ENCODE measurements at regions not wholly inside any gene's neighbourhood (a gene's known extent, or its start where the extent isn't known, plus 50 kb on each side); places are given as distances from the start of the nearest gene placed in this dataset.

DNA sequence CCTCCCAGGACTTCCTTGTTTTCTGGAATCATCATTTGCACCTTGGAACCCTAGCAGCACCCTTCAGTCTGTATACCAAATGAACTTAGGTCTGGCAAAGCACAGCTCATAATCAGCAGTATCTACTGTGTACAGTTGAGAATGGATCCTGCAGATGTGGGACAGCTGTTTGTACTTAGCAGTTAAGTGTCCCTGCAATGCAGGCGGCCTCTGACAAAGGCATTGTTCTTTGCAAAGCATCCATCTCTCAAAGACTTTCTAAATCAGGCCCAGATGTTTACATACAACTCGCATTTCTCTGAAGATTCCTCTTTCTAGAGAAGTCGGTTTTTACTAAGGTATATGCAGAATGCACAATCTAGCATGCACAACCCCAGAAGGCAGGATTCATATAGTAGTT lies 170.5 kb upstream of the RBM19 start:
- Histone ChIP-seq H3K27ac (ENCODE audit: extremely low read depth, low read depth, low read length) (no peak overlapping the region), H3K79me2 (ENCODE audit: control insufficient read depth, insufficient read depth, low read length) (no peaks in the 10 kb centered on the region), H3K36me3 (ENCODE audit: control insufficient read depth, insufficient read depth, low read length) (no peaks in the 10 kb centered on the region), H3K9me3 (replicated peaks; ENCODE audit: control insufficient read depth, insufficient read depth, low read depth, low read length) (no peaks in the 10 kb centered on the region), H3K4me2 (ENCODE audit: insufficient read depth, low read length) (no peak overlapping the region), H4K20me1 (replicated peaks; ENCODE audit: control insufficient read depth, insufficient read depth, low read length) (no peaks in the 10 kb centered on the region), H3K4me1 (replicated peaks in 1 of 2; ENCODE audit: control insufficient read depth in 2 of 2, insufficient read depth in 2 of 2, low read length in 2 of 2) (no peaks in the 10 kb centered on the region), H3K4me3 (no peak overlapping the region), H3K9me1 (ENCODE audit: control insufficient read depth, insufficient read depth, low read length) (no peaks in the 10 kb centered on the region), H2AFZ (ENCODE audit: low read depth, low read length) (no peak overlapping the region), H3K9ac (ENCODE audit: insufficient read depth in 1 of 2, low read depth in 2 of 2, low read length in 2 of 2) (no peak overlapping the region), H3K27me3 (ENCODE audit: control insufficient read depth in 2 of 2, insufficient read depth in 2 of 2, low read length in 2 of 2) (no peaks in the 10 kb centered on the region; a peak in 1 of 5 replicates)
- FAIRE-seq = no peak
- in situ Hi-C loops (cut with MboI) = no loop called here
- CTCF ChIA-PET (ENCODE audit: low intra/inter-chr PET ratio) = no interaction called here
- POLR2A ChIA-PET = interaction anchor here (1.8 kb wide), 1 partner anchor 8 kb away, joined by 7 read pairs; no protein-coding TSS in a partner anchor
- ATAC-seq = no peak
- no TSS peak for BruUV-seq (replicated peaks)
- 0% methylated on average over 3 of the region's 3 CpGs for WGBS (ENCODE audit: insufficient coverage, low coverage, missing lambda C conversion rate)
- TF ChIP-seq BACH1 (tag; IDR thresholded peaks at IDR 0.05) = no peak
- no peak for TF ChIP-seq SREBF1 (IDR thresholded peaks at IDR 0.05; ENCODE audit: borderline replicate concordance, low read depth, low read length)
- TF ChIP-seq LEF1 (IDR thresholded peaks at IDR 0.05) = no peak
- no peak for TF ChIP-seq WHSC1 (IDR thresholded peaks at IDR 0.05; ENCODE audit: low read length)
- TF ChIP-seq TFAM (CRISPR knock-in tag; conservative IDR thresholded peaks at IDR 0.05) = no peak
- TF ChIP-seq ZBED1 (IDR thresholded peaks at IDR 0.05) = no peak
- no peak for TF ChIP-seq NR4A1 (CRISPR knock-in tag; IDR thresholded peaks at IDR 0.05)
- TF ChIP-seq NR4A1 (tag; IDR thresholded peaks at IDR 0.05) = no peak
- TF ChIP-seq RB1 (IDR thresholded peaks at IDR 0.05; ENCODE audit: low read depth) = no peak
- no peak for TF ChIP-seq ZKSCAN8 (CRISPR knock-in tag; IDR thresholded peaks at IDR 0.05)
- TF ChIP-seq MYBL2 (IDR thresholded peaks at IDR 0.05; ENCODE audit: low read depth) = no peak
- TF ChIP-seq MYBL2 (CRISPR knock-in tag; IDR thresholded peaks at IDR 0.05; ENCODE audit: borderline replicate concordance) = no peak
- no peak for TF ChIP-seq SMARCA5 (IDR thresholded peaks at IDR 0.05)
- TF ChIP-seq BCOR (IDR thresholded peaks at IDR 0.05) = no peak
- TF ChIP-seq, protein P1, sequence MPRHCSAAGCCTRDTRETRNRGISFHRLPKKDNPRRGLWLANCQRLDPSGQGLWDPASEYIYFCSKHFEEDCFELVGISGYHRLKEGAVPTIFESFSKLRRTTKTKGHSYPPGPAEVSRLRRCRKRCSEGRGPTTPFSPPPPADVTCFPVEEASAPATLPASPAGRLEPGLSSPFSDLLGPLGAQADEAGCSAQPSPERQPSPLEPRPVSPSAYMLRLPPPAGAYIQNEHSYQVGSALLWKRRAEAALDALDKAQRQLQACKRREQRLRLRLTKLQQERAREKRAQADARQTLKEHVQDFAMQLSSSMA (CRISPR knock-in tag; IDR thresholded peaks at IDR 0.05) = no peak
- no peak for TF ChIP-seq LARP7 (IDR thresholded peaks at IDR 0.05)
- DNase-seq (ENCODE audit: extremely low read depth in 1 of 4, low spot score in 3 of 4) = no peak
- intact Hi-C loops (cut with micrococcal nuclease) = no loop called here
